ENCODE measurements at regions not wholly inside any gene's neighbourhood (a gene's known extent, or its start where the extent isn't known, plus 50 kb on each side); places are given as distances from the start of the nearest gene placed in this dataset.

GRCh38 chr2:238507836-238508235 is 81.1 kb downstream of the ASB1 start:
- DNase-seq (ENCODE audit: low read depth): no peak
- no peak overlapping the region for H3K4me3 ChIP-seq (ENCODE audit: low read depth, low read length)
- TF ChIP-seq CTCF (IDR thresholded peaks at IDR 0.05; ENCODE audit: low read depth, low read length, missing control alignments): no peak

- no peak for DNase-seq (ENCODE audit: low read depth)
- H3K4me3 ChIP-seq (ENCODE audit: low read depth, low read length): no peak overlapping the region
Observed at GRCh38 chr2:238509151-238509835, 82.6 kb downstream of the ASB1 start.

GRCh38 chr2:238509903-238510302 is 83.2 kb downstream of the ASB1 start:
- no peak for TF ChIP-seq CTCF (IDR thresholded peaks at IDR 0.05; ENCODE audit: low read depth, low read length, missing control alignments)
- no peak for DNase-seq (ENCODE audit: low read depth)
- H3K4me3 ChIP-seq (ENCODE audit: low read depth, low read length): no peak overlapping the region

More at GRCh38 chr2:238509151-238509835, 82.6 kb downstream of the ASB1 start:
- TF ChIP-seq CTCF (IDR thresholded peaks at IDR 0.05; ENCODE audit: low read depth, low read length, missing control alignments): no peak

- H3K4me3 ChIP-seq (ENCODE audit: low read depth, low read length): no peak overlapping the region
- TF ChIP-seq CTCF (IDR thresholded peaks at IDR 0.05; ENCODE audit: low read depth, low read length, missing control alignments): no peak
- DNase-seq (ENCODE audit: low read depth): no peak
Observed at GRCh38 chr2:238510911-238511613, 84.3 kb downstream of the ASB1 start.

GRCh38 chr2:238511614-238511950 is 84.9 kb downstream of the ASB1 start:
- H3K4me3 ChIP-seq (ENCODE audit: low read depth, low read length): no peak overlapping the region
- no peak for TF ChIP-seq CTCF (IDR thresholded peaks at IDR 0.05; ENCODE audit: low read depth, low read length, missing control alignments)
- no peak for DNase-seq (ENCODE audit: low read depth)

GRCh38 chr2:238512247-238512867 is 85.6 kb downstream of the ASB1 start:
- no peak for DNase-seq (ENCODE audit: low read depth)
- TF ChIP-seq CTCF (IDR thresholded peaks at IDR 0.05; ENCODE audit: low read depth, low read length, missing control alignments): no peak
- H3K4me3 ChIP-seq (ENCODE audit: low read depth, low read length): no peak overlapping the region
